Thymus (tissue), 11 donors: ENCODE measurements at regions not wholly inside any gene's neighbourhood (a gene's known extent, or its start where the extent isn't known, plus 50 kb on each side); places are given as distances from the start of the nearest gene placed in this dataset.
A peak's percentile ranks its signal among the peaks of the same experiment; 100 is the strongest.
"Not testable (repeated sequence)": the region's sequence is repeated elsewhere in the genome, so short reads cannot be mapped to it uniquely, and the experiment has no call there.

Experiments
- DNase-seq, 9 donors: peaks; one replicate each; pipeline ENCODE4 v3.0.0-alpha.2; 2013; ENCODE audit warnings: low spot score in 9 of 9, low read depth in 6 of 9, missing footprints in 1 of 9
- H3K27ac ChIP-seq, 2 donors: one replicate each; pipeline ENCODE4 v1.5.1; 2013; ENCODE audit warnings: control low read depth in 1 of 2, low read depth in 1 of 2, low read length in 1 of 2, mild to moderate bottlenecking in 1 of 2, moderate library complexity in 1 of 2
- H3K27me3 ChIP-seq, 2 donors: one replicate each; pipeline ENCODE4 v1.5.1; 2013; ENCODE audit warnings: low read length in 1 of 2; ENCODE audit not compliant: control insufficient read depth in 2 of 2, insufficient read depth in 1 of 2
- H3K36me3 ChIP-seq, 2 donors: one replicate each; pipeline ENCODE4 v1.5.1; 2013; ENCODE audit warnings: low read length in 1 of 2, mild to moderate bottlenecking in 1 of 2, moderate library complexity in 1 of 2; ENCODE audit not compliant: control insufficient read depth in 2 of 2, insufficient read depth in 2 of 2
- H3K4me1 ChIP-seq, 2 donors: one replicate each; pipeline ENCODE4 v1.5.1; 2013; ENCODE audit warnings: low read length in 2 of 2; ENCODE audit not compliant: control insufficient read depth in 2 of 2, insufficient read depth in 2 of 2
- H3K4me3 ChIP-seq, 2 donors: one replicate each; pipeline ENCODE4 v1.5.1; 2013; ENCODE audit warnings: low read length in 2 of 2, control low read depth in 1 of 2, mild to moderate bottlenecking in 1 of 2
- H3K9me3 ChIP-seq, 2 donors: one replicate each; pipeline ENCODE4 v1.5.1; 2013; ENCODE audit warnings: low read length in 1 of 2, mild to moderate bottlenecking in 1 of 2; ENCODE audit not compliant: control insufficient read depth in 2 of 2, insufficient read depth in 1 of 2
- WGBS: extraction: QIAGEN DNeasy Blood & Tissue Kit; methylation state at CpG from one replicate; pipeline ENCODE4 v1.1.7; 2013; 5-methylcytosine and 5-hydroxymethylcytosine counted together
- donor health status: healthy.

- H3K36me3 ChIP-seq, H3K27me3 ChIP-seq: not testable (repeated sequence)
- DNase-seq = peak in 6 of 9 donors; percentile 5 to 47 (median 26)
These were observed 214.8 kb downstream of the UNC5CL start for GRCh38 chr6:40823917-40824891.

GRCh38 chr6:40822619-40823018 lies 216.4 kb downstream of the UNC5CL start:
- Histone ChIP-seq H3K27ac (no peak overlapping the region), H3K36me3 (no peaks in the 10 kb centered on the region), H3K27me3 (peaks cover 2% of the 10 kb centered on the region in 2 donors), H3K4me3 (no peak overlapping the region), H3K4me1 (no peaks in the 10 kb centered on the region), H3K9me3 (no peaks in the 10 kb centered on the region)
- 79% methylated on average over 4 of the region's 4 CpGs for WGBS
- no peak for DNase-seq

More at GRCh38 chr6:40823917-40824891, 214.8 kb downstream of the UNC5CL start:
- H3K9me3 ChIP-seq, H3K4me1 ChIP-seq, H3K4me3 ChIP-seq, H3K27ac ChIP-seq: not testable (repeated sequence)
- 47% methylated on average over 12 of the region's 12 CpGs for WGBS

GRCh38 chr6:40819182-40819834 lies 219.7 kb downstream of the UNC5CL start:
- DNase-seq = no peak
- WGBS = 95% methylated on average over 9 of the region's 9 CpGs

GRCh38 chr6:40817369-40817768 lies 221.7 kb downstream of the UNC5CL start:
- H3K36me3 ChIP-seq = no peaks in the 10 kb centered on the region
- H3K9me3 ChIP-seq = no peaks in the 10 kb centered on the region
- no peak overlapping the region for H3K4me3 ChIP-seq
- no peaks in the 10 kb centered on the region for H3K4me1 ChIP-seq
- no peak for DNase-seq
- H3K27ac ChIP-seq = no peak overlapping the region
- 93% methylated on average over 6 of the region's 6 CpGs for WGBS
- H3K27me3 ChIP-seq = no peaks in the 10 kb centered on the region

More at GRCh38 chr6:40819182-40819834, 219.7 kb downstream of the UNC5CL start:
- H3K27ac ChIP-seq = no peak overlapping the region
- H3K4me3 ChIP-seq = no peak overlapping the region
- no peaks in the 10 kb centered on the region for H3K4me1 ChIP-seq
- H3K27me3 ChIP-seq = peaks cover 2% of the 10 kb centered on the region in 2 donors
- H3K36me3 ChIP-seq = no peaks in the 10 kb centered on the region
- H3K9me3 ChIP-seq = no peaks in the 10 kb centered on the region

GRCh38 chr6:40816601-40817000 lies 222.4 kb downstream of the UNC5CL start:
- no peak overlapping the region for H3K4me3 ChIP-seq
- no peaks in the 10 kb centered on the region for H3K9me3 ChIP-seq
- H3K27me3 ChIP-seq = no peaks in the 10 kb centered on the region
- H3K27ac ChIP-seq = no peak overlapping the region
- no peak for DNase-seq
- H3K36me3 ChIP-seq = no peaks in the 10 kb centered on the region
- 94% methylated on average over 2 of the region's 2 CpGs for WGBS
- no peaks in the 10 kb centered on the region for H3K4me1 ChIP-seq

GRCh38 chr6:40815731-40816130 lies 223.3 kb downstream of the UNC5CL start:
- DNase-seq = no peak
- 97% methylated on average over 12 of the region's 12 CpGs for WGBS

GRCh38 chr6:40810171-40810570 lies 223.0 kb upstream of the LRFN2 start:
- H3K36me3 ChIP-seq = no peaks in the 10 kb centered on the region
- no peak for DNase-seq
- H3K27me3 ChIP-seq = no peaks in the 10 kb centered on the region
- no peaks in the 10 kb centered on the region for H3K9me3 ChIP-seq
- H3K4me3 ChIP-seq = no peak overlapping the region
- no peak overlapping the region for H3K27ac ChIP-seq
- H3K4me1 ChIP-seq = no peaks in the 10 kb centered on the region

More at GRCh38 chr6:40815731-40816130, 223.3 kb downstream of the UNC5CL start:
- H3K4me3 ChIP-seq = no peak overlapping the region
- no peak overlapping the region for H3K27ac ChIP-seq
- no peaks in the 10 kb centered on the region for H3K9me3 ChIP-seq
- H3K36me3 ChIP-seq = no peaks in the 10 kb centered on the region
- H3K27me3 ChIP-seq = no peaks in the 10 kb centered on the region
- H3K4me1 ChIP-seq = no peaks in the 10 kb centered on the region

GRCh38 chr6:40809627-40810026 lies 222.5 kb upstream of the LRFN2 start:
- 94% methylated on average over 1 of the region's 1 CpG for WGBS
- DNase-seq = no peak
- H3K36me3 ChIP-seq = no peaks in the 10 kb centered on the region
- no peak overlapping the region for H3K4me3 ChIP-seq
- no peak overlapping the region for H3K27ac ChIP-seq
- H3K9me3 ChIP-seq = no peaks in the 10 kb centered on the region
- no peaks in the 10 kb centered on the region for H3K27me3 ChIP-seq
- H3K4me1 ChIP-seq = no peaks in the 10 kb centered on the region

GRCh38 chr6:40807484-40807883 lies 220.3 kb upstream of the LRFN2 start:
- Histone ChIP-seq H3K4me3 (no peak overlapping the region), H3K27ac (no peak overlapping the region), H3K9me3 (no peaks in the 10 kb centered on the region), H3K4me1 (no peaks in the 10 kb centered on the region), H3K36me3 (no peaks in the 10 kb centered on the region), H3K27me3 (no peaks in the 10 kb centered on the region)
- DNase-seq = no peak
- WGBS = 97% methylated on average over 5 of the region's 5 CpGs
